ENCODE measurements at regions not wholly inside any gene's neighbourhood (a gene's known extent, or its start where the extent isn't known, plus 50 kb on each side); places are given as distances from the start of the nearest gene placed in this dataset.

DNA sequence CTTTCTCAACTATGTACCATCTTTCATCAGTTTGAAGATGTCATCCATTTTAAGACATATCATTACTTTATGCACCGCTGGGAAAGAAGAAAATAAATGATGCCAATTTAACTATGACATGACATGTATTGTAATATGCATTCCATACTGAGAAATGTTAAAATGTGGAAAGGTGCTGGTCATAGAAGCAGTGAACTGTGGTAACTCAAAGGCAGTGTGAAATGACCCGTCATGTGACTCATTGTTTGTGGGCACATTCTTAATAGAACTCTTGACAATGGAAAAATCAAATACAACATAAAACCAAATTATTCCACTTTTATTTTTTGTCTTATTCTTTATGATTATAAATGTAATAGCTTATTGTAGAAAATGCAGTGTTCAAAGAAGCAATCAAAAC is 455.0 kb upstream of the ST6GAL2 start:
- Histone ChIP-seq H4K20me1 (ENCODE audit: insufficient read depth) (no peaks in the 10 kb centered on the region), H3K36me3 (ENCODE audit: low read depth) (no peaks in the 10 kb centered on the region), H3K4me2 (no peak overlapping the region), H3K9me3 (ENCODE audit: insufficient read depth, low read depth) (no peaks in the 10 kb centered on the region), H3K9me2 (ENCODE audit: insufficient read depth) (no peaks in the 10 kb centered on the region), H3K4me1 (replicated peaks; ENCODE audit: insufficient read depth) (no peaks in the 10 kb centered on the region), H3K4me3 (no peak overlapping the region), H3F3A (ENCODE audit: insufficient read depth, low read depth) (no peaks in the 10 kb centered on the region), H2AFZ (no peak overlapping the region), H3K27ac (no peak overlapping the region), H3K27me3 (ENCODE audit: insufficient read depth, low read depth) (no peaks in the 10 kb centered on the region), H3K79me2 (ENCODE audit: low read depth) (no peaks in the 10 kb centered on the region)
- no peak for DNase-seq
- no TSS peak for BruUV-seq (replicated peaks)
- ChIA-PET POLR2A (ENCODE audit: unreplicated experiment) (no interaction called here), CTCF (no interaction called here)
- intact Hi-C loops (cut with micrococcal nuclease; ENCODE audit: unreplicated experiment): no loop called here
- no peak for TF ChIP-seq CTCF (conservative IDR thresholded peaks at IDR 0.05)
- TF ChIP-seq EZH2 (IDR thresholded peaks at IDR 0.05; ENCODE audit: low read depth): no peak

GRCh38 chr2:107349329-107349728 is 463.4 kb upstream of the ST6GAL2 start:
- BruUV-seq (replicated peaks): no TSS peak
- H3K27ac ChIP-seq: no peak overlapping the region
- no peaks in the 10 kb centered on the region for H3K27me3 ChIP-seq (ENCODE audit: insufficient read depth, low read depth)
- no peak overlapping the region for H2AFZ ChIP-seq
- TF ChIP-seq EZH2 (IDR thresholded peaks at IDR 0.05; ENCODE audit: low read depth) (no peak), CTCF (conservative IDR thresholded peaks at IDR 0.05) (no peak)
- no peaks in the 10 kb centered on the region for H3K9me2 ChIP-seq (ENCODE audit: insufficient read depth)
- ChIA-PET CTCF (no interaction called here), POLR2A (ENCODE audit: unreplicated experiment) (no interaction called here)
- H3K36me3 ChIP-seq (ENCODE audit: low read depth): no peaks in the 10 kb centered on the region
- H3K4me2 ChIP-seq: no peak overlapping the region
- no peaks in the 10 kb centered on the region for H3F3A ChIP-seq (ENCODE audit: insufficient read depth, low read depth)
- intact Hi-C loops (cut with micrococcal nuclease; ENCODE audit: unreplicated experiment): no loop called here
- H4K20me1 ChIP-seq (ENCODE audit: insufficient read depth): no peaks in the 10 kb centered on the region
- H3K79me2 ChIP-seq (ENCODE audit: low read depth): no peaks in the 10 kb centered on the region
- no peak overlapping the region for H3K4me3 ChIP-seq
- no peak for DNase-seq
- H3K4me1 ChIP-seq (replicated peaks; ENCODE audit: insufficient read depth): no peaks in the 10 kb centered on the region
- no peaks in the 10 kb centered on the region for H3K9me3 ChIP-seq (ENCODE audit: insufficient read depth, low read depth)

- Histone ChIP-seq H3F3A (ENCODE audit: insufficient read depth, low read depth) (no peaks in the 10 kb centered on the region), H3K79me2 (ENCODE audit: low read depth) (no peaks in the 10 kb centered on the region), H3K4me3 (no peak overlapping the region), H3K4me1 (replicated peaks; ENCODE audit: insufficient read depth) (no peaks in the 10 kb centered on the region), H4K20me1 (ENCODE audit: insufficient read depth) (no peaks in the 10 kb centered on the region), H2AFZ (no peak overlapping the region), H3K9me2 (ENCODE audit: insufficient read depth) (no peaks in the 10 kb centered on the region), H3K27me3 (ENCODE audit: insufficient read depth, low read depth) (peaks cover 12% of the 10 kb centered on the region; the same call in 1 of the 2 replicates), H3K36me3 (ENCODE audit: low read depth) (no peaks in the 10 kb centered on the region), H3K27ac (no peak overlapping the region), H3K9me3 (ENCODE audit: insufficient read depth, low read depth) (no peaks in the 10 kb centered on the region), H3K4me2 (no peak overlapping the region)
- ChIA-PET CTCF (no interaction called here), POLR2A (ENCODE audit: unreplicated experiment) (no interaction called here)
- intact Hi-C loops (cut with micrococcal nuclease; ENCODE audit: unreplicated experiment): no loop called here
- BruUV-seq (replicated peaks): no TSS peak
- TF ChIP-seq CTCF (conservative IDR thresholded peaks at IDR 0.05): no peak
- no peak for TF ChIP-seq EZH2 (IDR thresholded peaks at IDR 0.05; ENCODE audit: low read depth)
- DNase-seq: no peak
Observed at GRCh38 chr2:107354175-107354574, 468.2 kb upstream of the ST6GAL2 start.
